CD4-positive, CD25-positive, alpha-beta regulatory T cell (primary cell): ENCODE measurements at regions not wholly inside any gene's neighbourhood (a gene's known extent, or its start where the extent isn't known, plus 50 kb on each side); places are given as distances from the start of the nearest gene placed in this dataset.
A peak's percentile ranks its signal among the peaks of the same experiment; 100 is the strongest.

Source experiments
- ATAC-seq, 2 donors: fragments of 150-1000 bp; cut with Tn5 transposase; one replicate each; pipeline ENCODE4 v1.10.0; 2021; ENCODE audit warnings: low read depth in 2 of 2, moderate number of reproducible peaks in 2 of 2, moderate library complexity in 1 of 2
- DNase-seq, 3 donors: peaks; one replicate each; pipeline versions ENCODE4 v3.0.0 to v3.0.0-alpha.2; 2012 to 2022; ENCODE audit warnings: mixed read lengths in 1 of 3
- H3K27ac ChIP-seq: one replicate; pipeline ENCODE4 v1.7.0; 2013; ENCODE audit warnings: mild to moderate bottlenecking, low read length; ENCODE audit not compliant: insufficient read depth, poor library complexity, severe bottlenecking
- H3K27me3 ChIP-seq: one replicate; pipeline ENCODE4 v1.7.0; 2013; ENCODE audit warnings: low read length; ENCODE audit not compliant: control insufficient read depth, insufficient read depth
- H3K36me3 ChIP-seq: one replicate; pipeline ENCODE4 v1.7.0; 2013; ENCODE audit warnings: mild to moderate bottlenecking, low read length, moderate library complexity; ENCODE audit not compliant: control insufficient read depth, insufficient read depth
- H3K4me1 ChIP-seq: 2 replicates; pipeline ENCODE4 v1.7.0; 2013; ENCODE audit warnings: mild to moderate bottlenecking, low read length; ENCODE audit not compliant: insufficient read depth, control insufficient read depth, poor library complexity, severe bottlenecking
- H3K4me3 ChIP-seq: one replicate; pipeline ENCODE4 v1.7.0; 2013; ENCODE audit warnings: low read depth, mild to moderate bottlenecking, low read length, moderate library complexity
- H3K9me3 ChIP-seq, 2 experiments: 1 replicate in 1 of 2; 2 replicates in 1 of 2; pipeline ENCODE4 v1.7.0; 2013; ENCODE audit warnings: low read length in 2 of 2, mild to moderate bottlenecking in 1 of 2, moderate library complexity in 1 of 2; ENCODE audit not compliant: control insufficient read depth in 2 of 2
- H3K27ac Mint-ChIP-seq, 3 donors: one replicate each; pipeline ENCODE4 v1.8.0; 2020 to 2022; ENCODE audit warnings: mild to moderate bottlenecking in 3 of 3, mixed read lengths in 3 of 3, moderate library complexity in 2 of 3
- H3K27me3 Mint-ChIP-seq: one replicate; pipeline ENCODE4 v1.8.0; 2022; ENCODE audit warnings: mild to moderate bottlenecking, mixed read lengths
- H3K36me3 Mint-ChIP-seq: one replicate; pipeline ENCODE4 v1.8.0; 2020; ENCODE audit warnings: mixed read lengths
- H3K4me1 Mint-ChIP-seq, 4 donors: one replicate each; pipeline ENCODE4 v1.8.0; 2020 to 2022; ENCODE audit warnings: mixed read lengths in 4 of 4, mild to moderate bottlenecking in 1 of 4
- H3K4me3 Mint-ChIP-seq, 4 donors: one replicate each; pipeline ENCODE4 v1.8.0; 2020 to 2022; ENCODE audit warnings: mild to moderate bottlenecking in 4 of 4, mixed read lengths in 4 of 4, moderate library complexity in 3 of 4
- H3K9me3 Mint-ChIP-seq, 7 donors: one replicate each; pipeline ENCODE4 v1.8.0; 2020 to 2022; ENCODE audit warnings: mixed read lengths in 7 of 7, mild to moderate bottlenecking in 3 of 7, moderate library complexity in 2 of 7

DNA sequence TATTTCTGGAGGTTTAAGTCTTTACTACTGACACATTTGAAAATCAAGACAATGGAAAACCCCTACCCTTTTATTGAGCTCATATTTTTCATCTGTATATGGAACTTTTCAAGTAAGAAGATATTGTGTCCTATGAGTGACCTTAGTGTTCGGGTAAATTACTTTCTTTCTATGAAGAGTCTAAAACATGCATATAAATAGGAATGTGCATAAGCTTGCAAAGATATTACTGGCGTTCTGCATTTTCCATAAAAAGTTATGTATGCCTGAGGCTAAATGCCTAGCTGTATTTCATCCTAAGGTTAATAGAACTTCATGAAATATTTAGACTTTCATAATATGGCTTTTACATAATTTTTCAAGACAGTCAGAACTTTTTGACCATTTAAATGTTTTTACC is 495.8 kb upstream of the ADAMTS5 start:
- Mint-ChIP-seq H3K27ac (no peak overlapping the region), H3K4me1 (no peaks in the 10 kb centered on the region), H3K27me3 (no peaks in the 10 kb centered on the region), H3K36me3 (no peaks in the 10 kb centered on the region), H3K9me3 (peaks cover 0 to 7% (median 4%) of the 10 kb centered on the region in 7 donors), H3K4me3 (no peak overlapping the region)
- Histone ChIP-seq H3K27ac (no peak overlapping the region), H3K9me3 (no peaks in the 10 kb centered on the region), H3K4me3 (no peak overlapping the region), H3K4me1 (no peaks in the 10 kb centered on the region), H3K36me3 (no peaks in the 10 kb centered on the region), H3K27me3 (no peaks in the 10 kb centered on the region)
- ATAC-seq (no peak), DNase-seq (no peak)

DNA sequence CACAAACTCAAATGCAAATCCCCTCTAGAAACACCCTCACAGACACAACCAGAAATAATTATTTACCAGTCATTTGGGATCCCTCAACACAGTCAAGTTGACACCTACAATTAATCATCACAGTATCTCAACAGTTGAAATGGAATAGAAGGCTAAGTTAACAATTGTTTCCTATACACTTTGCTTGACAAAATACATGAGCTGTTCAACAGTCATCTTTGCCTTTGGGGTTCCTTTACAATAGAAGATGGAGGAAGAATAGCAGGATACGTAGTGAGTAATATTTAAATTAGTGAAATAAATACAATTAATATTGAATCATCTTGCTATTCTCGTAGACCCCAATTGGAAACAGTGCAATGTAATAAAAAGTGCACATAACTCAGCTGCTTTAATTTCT is 487.3 kb upstream of the ADAMTS5 start:
- H3K27me3 Mint-ChIP-seq, result no peaks in the 10 kb centered on the region
- no peak for ATAC-seq
- H3K4me1 ChIP-seq, result no peaks in the 10 kb centered on the region
- H3K36me3 Mint-ChIP-seq, result no peaks in the 10 kb centered on the region
- H3K27me3 ChIP-seq, result no peaks in the 10 kb centered on the region
- H3K27ac Mint-ChIP-seq, result no peak overlapping the region
- no peak overlapping the region for H3K27ac ChIP-seq
- H3K9me3 ChIP-seq, result no peaks in the 10 kb centered on the region
- no peaks in the 10 kb centered on the region for H3K36me3 ChIP-seq
- peaks cover 0 to 7% (median 0%) of the 10 kb centered on the region in 7 donors for H3K9me3 Mint-ChIP-seq
- DNase-seq, result no peak
- H3K4me3 Mint-ChIP-seq, result no peak overlapping the region
- H3K4me3 ChIP-seq, result no peak overlapping the region
- H3K4me1 Mint-ChIP-seq, result no peaks in the 10 kb centered on the region

DNA sequence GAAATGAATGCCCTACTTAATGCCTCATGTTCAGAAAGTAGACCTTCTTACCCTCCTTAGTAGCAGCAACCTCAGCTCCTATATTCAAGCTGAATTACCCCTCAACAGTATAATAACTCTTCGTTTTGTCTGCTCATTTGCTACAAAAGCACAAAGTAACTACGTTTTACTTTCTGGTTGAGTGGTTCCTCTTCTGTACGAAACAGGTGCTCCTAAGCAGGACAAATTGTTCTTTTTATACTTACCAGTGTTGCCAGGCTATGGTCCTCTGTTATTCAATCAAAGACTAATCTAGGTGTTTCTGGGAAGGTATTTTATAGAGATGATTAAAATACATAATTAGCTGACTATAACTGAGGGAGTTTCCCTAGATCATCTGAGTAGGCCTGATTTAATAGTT is 484.2 kb upstream of the ADAMTS5 start:
- H3K4me3 Mint-ChIP-seq, result peak overlapping the region in 1 of 4 donors; percentile 81
- no peak for DNase-seq
- H3K27me3 ChIP-seq, result no peaks in the 10 kb centered on the region
- H3K27ac ChIP-seq, result no peak overlapping the region
- H3K27me3 Mint-ChIP-seq, result no peaks in the 10 kb centered on the region
- no peak overlapping the region for H3K27ac Mint-ChIP-seq
- H3K9me3 ChIP-seq, result no peaks in the 10 kb centered on the region
- H3K36me3 ChIP-seq, result no peaks in the 10 kb centered on the region
- no peak for ATAC-seq
- no peaks in the 10 kb centered on the region for H3K4me1 Mint-ChIP-seq
- H3K4me1 ChIP-seq, result no peaks in the 10 kb centered on the region
- no peaks in the 10 kb centered on the region for H3K36me3 Mint-ChIP-seq
- H3K4me3 ChIP-seq, result no peak overlapping the region
- H3K9me3 Mint-ChIP-seq, result peaks cover 0 to 12% (median 5%) of the 10 kb centered on the region in 7 donors

DNA sequence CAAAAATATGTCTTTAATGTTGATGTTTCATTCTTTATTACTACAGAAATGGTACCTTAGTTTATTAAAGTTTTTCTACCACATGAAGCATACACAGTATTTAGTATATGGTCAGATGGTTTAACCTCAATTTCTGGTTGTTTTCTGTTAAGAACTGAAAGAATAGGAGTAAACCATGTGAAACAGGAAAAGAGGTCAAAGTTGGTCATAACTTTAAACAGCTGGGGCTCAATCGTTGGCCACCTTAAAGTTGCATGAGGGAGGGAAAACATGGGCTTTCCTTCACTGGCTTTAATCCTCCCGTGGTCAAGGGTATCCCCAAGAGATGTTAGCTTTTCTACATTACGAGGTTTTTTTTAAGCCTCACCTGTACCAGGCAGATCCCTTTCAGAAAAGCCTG is 483.3 kb upstream of the ADAMTS5 start:
- Histone ChIP-seq H3K4me3 (no peak overlapping the region), H3K27ac (no peak overlapping the region), H3K9me3 (no peaks in the 10 kb centered on the region), H3K4me1 (no peaks in the 10 kb centered on the region), H3K27me3 (no peaks in the 10 kb centered on the region), H3K36me3 (no peaks in the 10 kb centered on the region)
- no peaks in the 10 kb centered on the region for H3K4me1 Mint-ChIP-seq
- ATAC-seq, result no peak
- peaks cover 3 to 12% (median 5%) of the 10 kb centered on the region in 7 donors for H3K9me3 Mint-ChIP-seq
- H3K27ac Mint-ChIP-seq, result no peak overlapping the region
- no peak overlapping the region for H3K4me3 Mint-ChIP-seq
- no peak for DNase-seq
- no peaks in the 10 kb centered on the region for H3K27me3 Mint-ChIP-seq
- no peaks in the 10 kb centered on the region for H3K36me3 Mint-ChIP-seq

DNA sequence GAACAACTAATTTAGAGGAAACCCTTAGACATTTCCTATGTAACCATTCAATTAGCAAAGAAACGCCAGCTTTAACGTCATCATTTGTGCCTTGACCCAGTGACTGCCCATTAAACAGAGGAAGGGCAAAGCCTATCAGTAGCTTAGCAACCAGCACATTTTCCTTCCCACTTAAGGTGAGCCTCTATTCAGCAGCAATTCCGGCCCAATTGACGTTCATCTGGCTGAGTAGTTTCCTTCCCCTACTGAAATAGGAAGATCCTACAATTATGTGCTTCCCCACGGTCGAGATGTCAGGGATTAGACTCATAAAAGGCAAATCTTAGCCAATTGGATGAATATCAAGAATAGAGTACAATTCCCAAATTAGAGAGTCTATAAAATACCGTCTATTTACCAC is 482.1 kb upstream of the ADAMTS5 start:
- Mint-ChIP-seq H3K27me3 (no peaks in the 10 kb centered on the region), H3K27ac (no peak overlapping the region), H3K9me3 (peaks cover 3 to 12% (median 6%) of the 10 kb centered on the region in 7 donors), H3K4me1 (no peaks in the 10 kb centered on the region), H3K4me3 (no peak overlapping the region), H3K36me3 (no peaks in the 10 kb centered on the region)
- H3K36me3 ChIP-seq, result no peaks in the 10 kb centered on the region
- H3K9me3 ChIP-seq, result no peaks in the 10 kb centered on the region
- no peaks in the 10 kb centered on the region for H3K27me3 ChIP-seq
- no peak overlapping the region for H3K4me3 ChIP-seq
- no peak for DNase-seq
- no peak overlapping the region for H3K27ac ChIP-seq
- ATAC-seq, result no peak
- no peaks in the 10 kb centered on the region for H3K4me1 ChIP-seq

DNA sequence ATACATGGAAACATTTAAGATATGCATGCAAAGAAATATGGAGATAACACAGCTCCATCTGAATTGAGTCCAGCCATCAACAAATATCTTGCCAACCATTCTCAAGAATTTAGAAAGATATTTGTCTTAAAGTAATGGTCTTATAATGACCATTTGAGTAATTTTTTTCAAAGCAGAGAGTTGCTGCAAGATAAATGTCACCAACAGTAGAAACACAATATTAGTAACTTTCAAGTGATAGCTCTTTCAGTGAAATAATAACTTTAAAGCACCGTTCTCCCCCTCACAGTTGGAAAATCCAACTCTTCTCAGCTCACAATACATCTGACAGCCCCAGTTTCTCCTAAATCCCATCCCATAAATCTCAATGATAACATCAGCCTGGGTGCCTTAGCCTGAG is 481.0 kb upstream of the ADAMTS5 start:
- H3K27ac ChIP-seq, result no peak overlapping the region
- H3K4me3 ChIP-seq, result no peak overlapping the region
- H3K9me3 ChIP-seq, result no peaks in the 10 kb centered on the region
- H3K27ac Mint-ChIP-seq, result no peak overlapping the region
- ATAC-seq (no peak), DNase-seq (no peak)
- no peaks in the 10 kb centered on the region for H3K36me3 ChIP-seq
- no peaks in the 10 kb centered on the region for H3K4me1 Mint-ChIP-seq
- H3K4me1 ChIP-seq, result no peaks in the 10 kb centered on the region
- H3K4me3 Mint-ChIP-seq, result no peak overlapping the region
- no peaks in the 10 kb centered on the region for H3K27me3 Mint-ChIP-seq
- no peaks in the 10 kb centered on the region for H3K36me3 Mint-ChIP-seq
- no peaks in the 10 kb centered on the region for H3K27me3 ChIP-seq
- peaks cover 5 to 19% (median 9%) of the 10 kb centered on the region in 7 donors for H3K9me3 Mint-ChIP-seq

DNA sequence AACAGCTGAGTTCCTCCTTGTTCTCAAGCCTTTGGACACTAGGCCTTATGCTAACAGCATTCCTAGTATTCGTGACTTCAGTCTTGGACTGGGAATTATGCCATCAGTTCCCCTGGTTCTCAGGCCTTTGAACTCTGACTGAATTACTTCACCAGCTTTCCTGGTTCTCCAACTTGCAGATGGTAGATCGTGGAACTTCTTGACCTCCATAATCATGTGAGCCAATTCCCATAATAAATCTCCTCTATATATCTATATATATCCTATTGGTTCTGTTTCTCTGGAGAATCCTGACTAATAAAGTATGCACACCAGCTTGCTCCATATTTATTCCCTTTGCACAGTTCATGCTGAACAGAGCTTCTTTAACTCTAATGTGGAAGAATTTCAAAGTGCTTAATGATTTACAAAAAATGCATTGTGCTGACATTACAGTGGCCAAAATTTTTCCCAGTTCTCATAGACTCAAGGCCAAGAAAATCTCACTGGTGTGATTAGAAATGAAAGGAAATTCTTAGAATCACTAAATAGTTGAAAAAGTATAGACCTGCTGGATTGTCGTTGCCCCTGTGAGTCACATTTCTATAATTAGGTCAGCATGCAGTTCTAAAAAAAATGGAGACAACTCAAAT is 462.9 kb upstream of the ADAMTS5 start:
- Mint-ChIP-seq H3K36me3 (no peaks in the 10 kb centered on the region), H3K27me3 (no peaks in the 10 kb centered on the region), H3K4me3 (no peak overlapping the region), H3K27ac (no peak overlapping the region), H3K9me3 (peaks cover 0 to 16% (median 11%) of the 10 kb centered on the region in 7 donors), H3K4me1 (no peaks in the 10 kb centered on the region)
- Histone ChIP-seq H3K36me3 (no peaks in the 10 kb centered on the region), H3K4me3 (no peak overlapping the region), H3K27ac (no peak overlapping the region), H3K9me3 (peaks cover 2 to 7% of the 10 kb centered on the region in 2 experiments), H3K27me3 (no peaks in the 10 kb centered on the region), H3K4me1 (no peaks in the 10 kb centered on the region)
- DNase-seq, result no peak
- no peak for ATAC-seq

DNA sequence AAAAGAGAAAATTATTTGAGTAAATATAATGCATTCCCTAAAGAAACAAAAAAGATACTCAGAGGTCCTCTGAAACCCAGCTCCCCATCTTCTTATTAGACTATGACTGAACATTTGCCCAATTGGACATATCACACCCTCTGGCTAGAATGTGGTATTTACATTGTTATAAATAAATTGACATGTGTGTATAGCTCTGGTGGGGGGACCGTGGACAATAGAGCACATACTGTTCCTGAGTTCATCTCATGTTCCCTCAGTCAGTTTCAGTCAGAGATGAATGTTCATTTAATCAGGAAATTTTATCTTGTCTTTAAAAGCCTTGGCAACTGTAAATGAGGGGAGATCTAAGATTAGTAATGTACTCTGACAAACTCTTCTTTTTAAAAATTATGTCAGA is 459.3 kb upstream of the ADAMTS5 start:
- no peaks in the 10 kb centered on the region for H3K36me3 Mint-ChIP-seq
- Histone ChIP-seq H3K4me1 (no peaks in the 10 kb centered on the region), H3K27me3 (no peaks in the 10 kb centered on the region), H3K36me3 (no peaks in the 10 kb centered on the region), H3K4me3 (no peak overlapping the region), H3K27ac (no peak overlapping the region), H3K9me3 (peaks cover 2 to 7% of the 10 kb centered on the region in 2 experiments)
- ATAC-seq (no peak), DNase-seq (no peak)
- no peak overlapping the region for H3K4me3 Mint-ChIP-seq
- H3K9me3 Mint-ChIP-seq, result peaks cover 6 to 22% (median 10%) of the 10 kb centered on the region in 7 donors
- no peaks in the 10 kb centered on the region for H3K4me1 Mint-ChIP-seq
- no peaks in the 10 kb centered on the region for H3K27me3 Mint-ChIP-seq
- H3K27ac Mint-ChIP-seq, result no peak overlapping the region
